GM18519 (cell line): ENCODE measurements at regions not wholly inside any gene's neighbourhood (a gene's known extent, or its start where the extent isn't known, plus 50 kb on each side); places are given as distances from the start of the nearest gene placed in this dataset.

Experiments
- ATAC-seq: cut with Tn5 transposase; IDR thresholded peaks from one replicate; pipeline ENCODE4 v1.9.1; 2021; ENCODE audit warnings: mild to moderate bottlenecking, moderate library complexity; ENCODE audit not compliant: unreplicated experiment, low FRiP score

DNA sequence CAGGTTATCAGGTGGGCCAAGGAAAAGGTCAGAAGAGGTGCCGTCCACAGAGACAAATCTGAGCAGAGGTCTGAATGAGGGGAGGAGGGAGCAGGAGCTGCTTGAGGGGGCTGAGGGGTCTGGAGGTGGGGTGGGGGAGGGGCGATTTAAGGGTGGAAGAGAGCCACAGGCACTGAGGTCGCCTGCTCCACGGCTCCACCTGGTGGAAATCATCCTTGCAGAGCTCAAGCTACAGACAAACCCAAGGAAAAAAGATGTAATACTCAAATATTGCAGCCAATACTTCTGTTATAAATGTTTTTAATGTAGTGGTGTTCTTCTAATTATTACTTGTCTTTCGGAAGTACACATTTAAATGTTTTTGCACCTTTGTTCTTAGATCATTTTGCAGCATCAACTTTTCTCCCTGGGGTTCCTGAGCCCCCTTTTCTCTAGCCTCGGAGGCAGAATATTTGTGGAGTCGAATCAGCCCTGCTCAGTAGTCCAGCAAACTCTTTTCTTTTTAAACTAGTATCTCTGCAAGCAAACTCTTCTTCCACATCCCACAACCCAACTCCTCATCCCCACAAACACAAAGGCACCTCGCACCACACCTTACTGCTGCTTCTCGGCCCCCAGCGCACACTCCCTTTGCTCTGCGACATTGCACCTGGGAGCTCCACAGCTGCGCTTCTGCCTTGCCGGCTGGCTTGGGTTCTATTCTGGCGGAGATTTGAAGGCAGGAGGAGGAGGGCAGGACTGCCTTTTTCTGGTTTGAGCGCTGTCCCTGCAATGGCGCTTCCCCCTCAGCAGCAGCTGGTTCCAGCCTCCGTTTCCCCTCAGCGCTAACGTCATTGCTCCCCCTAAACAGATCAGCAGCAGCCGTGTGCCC, 51.0 kb upstream of the TFAP2A start:
- ATAC-seq, result peak; percentile 46
